OCI-LY3 (cell line): ENCODE measurements at regions not wholly inside any gene's neighbourhood (a gene's known extent, or its start where the extent isn't known, plus 50 kb on each side); places are given as distances from the start of the nearest gene placed in this dataset.

Experiments used
- H2AFZ ChIP-seq: fragments of 200-600, 300-600 bp; shearing (Covaris generic); 2 replicates; pipeline ENCODE4 v1.6.0; 2014; ENCODE audit warnings: antibody characterized with exemption, low read depth, low read length
- H3K27ac ChIP-seq: fragments of 200-600, 300-600 bp; sonication (generic); 2 replicates; pipeline ENCODE4 v1.5.1; 2014; ENCODE audit warnings: mild to moderate bottlenecking, low read length, moderate library complexity, mixed read lengths
- H3K27me3 ChIP-seq: fragments of 200-600, 300-600 bp; sonication (generic); 2 replicates; pipeline ENCODE4 v1.6.1; 2014; ENCODE audit warnings: low read depth, low read length, mixed read lengths
- H3K36me3 ChIP-seq: fragments of 200-600, 300-600 bp; sonication (generic); replicated peaks from 2 replicates; pipeline ENCODE3; 2014; ENCODE audit warnings: low read depth, low read length, mixed read lengths
- H3K4me1 ChIP-seq: fragments of 300-600, 200-600 bp; sonication (generic); 2 replicates; pipeline ENCODE4 v1.6.1; 2014; ENCODE audit warnings: low read length, mixed read lengths
- H3K4me2 ChIP-seq: fragments of 200-600, 300-600 bp; sonication (generic); 2 replicates; pipeline ENCODE4 v1.6.1; 2014; ENCODE audit warnings: low read length, mixed read lengths
- H3K4me3 ChIP-seq: fragments of 300-600, 200-600 bp; sonication (generic); 2 replicates; pipeline ENCODE4 v1.5.1; 2014; ENCODE audit warnings: antibody characterized with exemption, mild to moderate bottlenecking, low read length, moderate library complexity
- H3K79me2 ChIP-seq: fragments of 300-600, 200-600 bp; shearing (Covaris generic); 2 replicates; pipeline ENCODE4 v1.6.1; 2014; ENCODE audit warnings: mild to moderate bottlenecking, low read length, mixed read lengths
- H3K9ac ChIP-seq: fragments of 300-600, 200-600 bp; shearing (Covaris generic); 2 replicates; pipeline ENCODE4 v1.6.0; 2014; ENCODE audit warnings: mild to moderate bottlenecking, low read length, moderate library complexity
- H3K9me3 ChIP-seq: fragments of 200-600, 300-600 bp; shearing (Covaris generic); 2 replicates; pipeline ENCODE4 v1.6.1; 2014; ENCODE audit warnings: low read length, mixed read lengths; ENCODE audit not compliant: insufficient read depth
- H4K20me1 ChIP-seq: fragments of 200-600, 300-600 bp; sonication (generic); 2 replicates; pipeline ENCODE4 v1.6.1; 2016; ENCODE audit warnings: low read length, mixed read lengths; ENCODE audit not compliant: insufficient read depth
- CTCF ChIP-seq: fragments of 200-600, 300-600 bp; sonication (generic); IDR thresholded peaks from 2 replicates; pipeline ENCODE4 v1.5.1; 2014; ENCODE audit warnings: antibody characterized with exemption, low read length, low read depth
- EZH2phosphoT487 ChIP-seq: fragments of 200-600 bp; shearing (Covaris generic); IDR thresholded peaks from 2 replicates; pipeline ENCODE4 v1.6.1; 2018; ENCODE audit warnings: antibody characterized with exemption, mixed run types, low read depth

DNA sequence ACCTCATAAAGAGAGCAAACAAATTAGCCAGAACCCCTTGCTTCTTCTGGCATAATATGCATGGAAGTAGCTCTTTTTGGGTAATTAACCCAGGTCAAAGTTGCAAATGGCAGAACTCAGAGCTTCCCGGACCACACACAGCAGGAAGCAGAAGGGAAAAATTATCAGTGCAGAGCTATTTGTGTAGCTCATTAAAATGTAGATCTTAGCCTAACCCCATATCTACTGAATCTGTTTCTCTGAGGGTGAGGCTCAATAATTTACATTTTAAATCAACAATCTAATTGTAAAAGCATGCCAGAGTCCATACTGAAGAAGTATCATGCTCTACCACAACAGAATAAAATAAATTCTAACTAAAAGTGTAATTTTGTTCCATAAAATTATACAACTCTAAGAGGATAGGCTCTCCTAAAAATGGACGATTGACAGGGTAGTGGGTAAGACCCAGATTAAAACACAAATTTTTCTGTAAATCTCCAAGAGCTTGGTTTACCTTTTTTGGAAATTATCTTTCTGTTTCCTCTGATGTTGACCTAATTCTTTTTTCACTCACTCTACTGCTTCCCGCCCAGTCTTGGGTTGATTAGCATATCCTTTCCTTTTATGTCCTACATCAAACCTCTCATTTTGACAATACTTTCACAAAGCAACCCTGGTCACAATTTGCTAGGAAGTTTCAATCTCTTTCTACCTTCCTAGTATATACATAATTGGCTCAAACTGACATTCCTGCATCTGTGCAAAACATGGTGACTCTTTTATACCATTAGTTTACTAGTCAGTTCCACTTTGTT is 213.3 kb upstream of the SLC16A7 start:
- peak overlapping the region; percentile 35 for H3K27ac ChIP-seq
- peaks cover 3% of the 10 kb centered on the region; the same call in 1 of the 2 replicates for H3K9me3 ChIP-seq
- H3K4me2 ChIP-seq, result peak overlapping the region; percentile 54
- H3K36me3 ChIP-seq, result no peaks in the 10 kb centered on the region
- TF ChIP-seq EZH2phosphoT487 (no peak), CTCF (no peak)
- no peaks in the 10 kb centered on the region for H4K20me1 ChIP-seq
- H3K79me2 ChIP-seq, result no peaks in the 10 kb centered on the region
- peaks cover 23% of the 10 kb centered on the region for H3K4me1 ChIP-seq
- H3K9ac ChIP-seq, result peak overlapping the region; percentile 26; the same call in 1 of the 2 replicates
- peak overlapping the region; percentile 62 for H2AFZ ChIP-seq
- H3K27me3 ChIP-seq, result no peaks in the 10 kb centered on the region
- H3K4me3 ChIP-seq, result peak overlapping the region; percentile 46

GRCh38 chr12:59381106-59381505 is 214.7 kb upstream of the SLC16A7 start:
- H3K79me2 ChIP-seq, result no peaks in the 10 kb centered on the region
- H3K9ac ChIP-seq, result no peak overlapping the region
- no peak overlapping the region for H3K4me2 ChIP-seq
- H3K27me3 ChIP-seq, result no peaks in the 10 kb centered on the region
- H3K9me3 ChIP-seq, result no peaks in the 10 kb centered on the region
- H3K27ac ChIP-seq, result no peak overlapping the region
- H3K4me1 ChIP-seq, result peaks cover 13% of the 10 kb centered on the region
- no peaks in the 10 kb centered on the region for H4K20me1 ChIP-seq
- H3K4me3 ChIP-seq, result no peak overlapping the region
- no peaks in the 10 kb centered on the region for H3K36me3 ChIP-seq
- H2AFZ ChIP-seq, result no peak overlapping the region
- TF ChIP-seq CTCF (no peak), EZH2phosphoT487 (no peak)

DNA sequence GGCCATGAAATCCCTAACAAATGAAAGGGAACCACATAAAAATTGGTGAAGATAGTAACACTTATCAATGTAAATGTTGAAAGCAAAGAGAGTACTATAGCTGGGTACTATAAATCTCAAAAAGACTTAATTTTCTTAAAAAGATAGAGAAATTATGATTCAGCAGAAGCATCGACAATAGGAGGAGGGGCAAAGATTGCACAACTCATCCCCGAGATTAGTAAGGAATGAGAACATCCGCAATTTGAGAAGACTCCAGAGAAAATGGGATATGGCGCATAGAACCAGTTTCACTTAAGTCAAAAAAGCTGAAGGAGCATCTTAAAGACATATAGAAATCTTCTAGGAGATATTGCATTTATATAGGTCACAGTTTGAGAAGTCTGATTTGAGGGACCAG is 220.2 kb upstream of the SLC16A7 start:
- Histone ChIP-seq H3K4me3 (no peak overlapping the region), H3K27ac (no peak overlapping the region), H2AFZ (no peak overlapping the region), H3K4me1 (peaks cover 13% of the 10 kb centered on the region), H4K20me1 (no peaks in the 10 kb centered on the region), H3K27me3 (no peaks in the 10 kb centered on the region), H3K79me2 (no peaks in the 10 kb centered on the region), H3K9ac (no peak overlapping the region), H3K36me3 (no peaks in the 10 kb centered on the region), H3K9me3 (no peaks in the 10 kb centered on the region), H3K4me2 (no peak overlapping the region)
- TF ChIP-seq EZH2phosphoT487, result no peak
- no peak for TF ChIP-seq CTCF

DNA sequence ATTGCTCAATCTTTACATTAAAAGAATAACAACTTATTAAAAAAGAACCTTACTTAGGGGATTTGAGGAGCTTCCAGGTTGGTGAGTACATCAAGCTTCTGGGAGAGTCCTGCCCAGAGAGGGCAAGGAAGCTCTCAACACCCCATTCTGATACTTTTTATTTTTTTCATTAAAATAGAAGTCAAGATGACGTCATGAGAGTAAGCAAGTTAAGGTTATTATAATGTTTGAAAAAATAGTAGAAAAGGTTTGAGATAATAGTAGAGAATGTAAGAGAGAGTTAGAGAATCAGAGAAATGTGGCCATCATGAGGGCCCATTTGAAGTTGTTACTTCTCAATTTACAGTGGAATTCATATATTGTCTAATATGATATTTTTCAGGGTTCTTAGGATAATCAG is 221.0 kb upstream of the SLC16A7 start:
- H3K27ac ChIP-seq, result no peak overlapping the region
- peaks cover 13% of the 10 kb centered on the region for H3K4me1 ChIP-seq
- H3K27me3 ChIP-seq, result no peaks in the 10 kb centered on the region
- no peaks in the 10 kb centered on the region for H3K79me2 ChIP-seq
- H4K20me1 ChIP-seq, result no peaks in the 10 kb centered on the region
- H3K4me3 ChIP-seq, result no peak overlapping the region
- no peaks in the 10 kb centered on the region for H3K36me3 ChIP-seq
- no peak overlapping the region for H3K4me2 ChIP-seq
- TF ChIP-seq EZH2phosphoT487, result no peak
- no peak for TF ChIP-seq CTCF
- H2AFZ ChIP-seq, result no peak overlapping the region
- no peaks in the 10 kb centered on the region for H3K9me3 ChIP-seq
- H3K9ac ChIP-seq, result no peak overlapping the region
